Keratinocyte (primary cell): ENCODE measurements at regions not wholly inside any gene's neighbourhood (a gene's known extent, or its start where the extent isn't known, plus 50 kb on each side); places are given as distances from the start of the nearest gene placed in this dataset.

Experiments
- DNase-seq: peaks from one replicate; pipeline ENCODE4 v3.0.0-alpha.2; 2011; ENCODE audit warnings: low read depth, missing footprints, low spot score
- FAIRE-seq: peaks from 2 replicates; lab custom pipeline; 2011; peaks lifted over from hg19 to GRCh38; lab: Jason Lieb, UNC
- H2AFZ ChIP-seq: 2 replicates; pipeline ENCODE4 v1.6.0; 2012; ENCODE audit warnings: low read length, control low read depth, inconsistent platforms; ENCODE audit not compliant: control insufficient read depth
- H3K27ac ChIP-seq: 2 replicates; pipeline ENCODE4 v1.5.1; 2011; ENCODE audit warnings: low read length; ENCODE audit not compliant: control insufficient read depth, insufficient read depth
- H3K27me3 ChIP-seq: 3 replicates; pipeline ENCODE4 v1.6.0; 2011; ENCODE audit warnings: low read length; ENCODE audit not compliant: control insufficient read depth, insufficient read depth; ENCODE audit errors: extremely low read depth
- H3K36me3 ChIP-seq, 2 experiments: 2 replicates in 1 of 2; 3 replicates in 1 of 2; pipeline ENCODE4 v1.5.1; 2011; ENCODE audit warnings: low read length in 2 of 2, mild to moderate bottlenecking in 1 of 2; ENCODE audit not compliant: control insufficient read depth in 2 of 2, insufficient read depth in 2 of 2; ENCODE audit errors: extremely low read depth in 1 of 2
- H3K4me1 ChIP-seq: 3 replicates; pipeline ENCODE4 v1.5.1; 2011; ENCODE audit warnings: low read length; ENCODE audit not compliant: control insufficient read depth, insufficient read depth; ENCODE audit errors: extremely low read depth
- H3K4me2 ChIP-seq: 3 replicates; pipeline ENCODE4 v1.6.0; 2011; ENCODE audit warnings: low read depth, low read length; ENCODE audit not compliant: control insufficient read depth, insufficient read depth; ENCODE audit errors: extremely low read depth
- H3K4me3 ChIP-seq, 3 experiments: fragments of 200-600 bp in 1 of 3; sonication (generic) in 1 of 3; 2 replicates in 2 of 3; 3 replicates in 1 of 3; pipeline ENCODE4 v1.5.1; 2011 to 2016; ENCODE audit warnings: low read length in 3 of 3, mild to moderate bottlenecking in 3 of 3, control low read depth in 2 of 3, inconsistent platforms in 1 of 3, low read depth in 1 of 3, mixed read lengths in 1 of 3, mixed run types in 1 of 3, moderate library complexity in 1 of 3; ENCODE audit not compliant: control insufficient read depth in 2 of 3, insufficient read depth in 2 of 3; ENCODE audit errors: extremely low read depth in 1 of 3
- H3K79me2 ChIP-seq: 2 replicates; pipeline ENCODE4 v1.6.0; 2012; ENCODE audit warnings: low read length; ENCODE audit not compliant: control insufficient read depth, insufficient read depth
- H3K9ac ChIP-seq: 3 replicates; pipeline ENCODE4 v1.6.0; 2011; ENCODE audit warnings: low read length; ENCODE audit not compliant: control insufficient read depth, insufficient read depth; ENCODE audit errors: extremely low read depth
- H3K9me1 ChIP-seq: 3 replicates; pipeline ENCODE4 v1.6.0; 2011; ENCODE audit warnings: low read length; ENCODE audit not compliant: control insufficient read depth, insufficient read depth; ENCODE audit errors: extremely low read depth
- H3K9me3 ChIP-seq: 2 replicates; pipeline ENCODE4 v1.5.1; 2012; ENCODE audit warnings: low read depth, low read length; ENCODE audit not compliant: control insufficient read depth
- H4K20me1 ChIP-seq: 3 replicates; pipeline ENCODE4 v1.6.0; 2011; ENCODE audit warnings: low read length; ENCODE audit not compliant: control insufficient read depth, insufficient read depth; ENCODE audit errors: extremely low read depth
- EZH2 ChIP-seq: IDR thresholded peaks from one replicate; pipeline ENCODE4 v1.6.1; 2012; ENCODE audit warnings: inconsistent platforms, mild to moderate bottlenecking, low read length, moderate library complexity
- dilution Hi-C: fragments of 300-500 bp; cut with MboI; formaldehyde crosslinking; loops from one replicate; pipeline ENCODE4 v1.7.0; 2020; ENCODE audit warnings: low sequenced_read_pairs; ENCODE audit not compliant: extremely low pct_ligation_motif_present
- TF ChIP-seq, protein P1 (sequence below), 3 experiments: IDR thresholded peaks in 1 of 3; conservative IDR thresholded peaks in 1 of 3; optimal IDR thresholded peaks in 1 of 3; 2 replicates in 2 of 3; 3 replicates in 1 of 3; pipeline versions ENCODE3 to v1.5.1; 2011; ENCODE audit warnings: low read length in 3 of 3, mild to moderate bottlenecking in 3 of 3, moderate library complexity in 2 of 3, control low read depth in 1 of 3, inconsistent platforms in 1 of 3; ENCODE audit not compliant: insufficient read depth in 2 of 3; ENCODE audit errors: extremely low read depth in 1 of 3

DNA sequence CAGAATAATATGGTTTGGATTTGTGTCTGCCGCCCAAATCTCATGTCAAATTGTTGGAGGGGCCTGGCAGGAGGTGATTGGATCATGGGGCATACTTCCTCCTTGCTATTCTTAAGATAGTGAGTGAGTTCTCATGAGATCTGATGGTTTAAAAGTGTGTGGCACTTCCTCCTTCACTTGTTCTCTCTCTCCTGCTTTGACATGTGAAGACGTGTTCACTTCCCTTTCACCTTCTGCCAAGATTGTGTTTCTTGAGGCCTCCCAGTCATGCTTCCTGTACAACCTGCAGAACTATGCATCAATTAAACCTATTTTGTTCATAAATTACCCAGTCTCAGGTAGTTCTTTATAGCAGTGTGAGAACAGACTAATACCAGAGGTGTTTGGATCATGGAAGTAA lies 325.7 kb upstream of the GIMD1 start:
- Histone ChIP-seq H2AFZ (peak overlapping the region; percentile 68), H4K20me1 (no peaks in the 10 kb centered on the region), H3K79me2 (no peaks in the 10 kb centered on the region), H3K9ac (no peak overlapping the region), H3K4me2 (peak overlapping the region; percentile 10), H3K9me1 (no peaks in the 10 kb centered on the region), H3K27me3 (no peaks in the 10 kb centered on the region), H3K27ac (no peak overlapping the region), H3K9me3 (peaks cover 4% of the 10 kb centered on the region), H3K4me3 (no peak overlapping the region), H3K4me1 (peaks cover 6% of the 10 kb centered on the region), H3K36me3 (no peaks in the 10 kb centered on the region)
- DNase-seq (no peak), FAIRE-seq (peak; percentile 87)
- no peak for TF ChIP-seq EZH2
- TF ChIP-seq, protein P1, sequence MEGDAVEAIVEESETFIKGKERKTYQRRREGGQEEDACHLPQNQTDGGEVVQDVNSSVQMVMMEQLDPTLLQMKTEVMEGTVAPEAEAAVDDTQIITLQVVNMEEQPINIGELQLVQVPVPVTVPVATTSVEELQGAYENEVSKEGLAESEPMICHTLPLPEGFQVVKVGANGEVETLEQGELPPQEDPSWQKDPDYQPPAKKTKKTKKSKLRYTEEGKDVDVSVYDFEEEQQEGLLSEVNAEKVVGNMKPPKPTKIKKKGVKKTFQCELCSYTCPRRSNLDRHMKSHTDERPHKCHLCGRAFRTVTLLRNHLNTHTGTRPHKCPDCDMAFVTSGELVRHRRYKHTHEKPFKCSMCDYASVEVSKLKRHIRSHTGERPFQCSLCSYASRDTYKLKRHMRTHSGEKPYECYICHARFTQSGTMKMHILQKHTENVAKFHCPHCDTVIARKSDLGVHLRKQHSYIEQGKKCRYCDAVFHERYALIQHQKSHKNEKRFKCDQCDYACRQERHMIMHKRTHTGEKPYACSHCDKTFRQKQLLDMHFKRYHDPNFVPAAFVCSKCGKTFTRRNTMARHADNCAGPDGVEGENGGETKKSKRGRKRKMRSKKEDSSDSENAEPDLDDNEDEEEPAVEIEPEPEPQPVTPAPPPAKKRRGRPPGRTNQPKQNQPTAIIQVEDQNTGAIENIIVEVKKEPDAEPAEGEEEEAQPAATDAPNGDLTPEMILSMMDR (optimal IDR thresholded peaks at IDR 0.05 in 1 of 3, IDR thresholded peaks at IDR 0.05 in 1 of 3, conservative IDR thresholded peaks at IDR 0.05 in 1 of 3; ENCODE audit: extremely low read depth in 1 of 3, insufficient read depth in 2 of 3, low read length in 3 of 3) = no peak
- dilution Hi-C loops = no loop called here

DNA sequence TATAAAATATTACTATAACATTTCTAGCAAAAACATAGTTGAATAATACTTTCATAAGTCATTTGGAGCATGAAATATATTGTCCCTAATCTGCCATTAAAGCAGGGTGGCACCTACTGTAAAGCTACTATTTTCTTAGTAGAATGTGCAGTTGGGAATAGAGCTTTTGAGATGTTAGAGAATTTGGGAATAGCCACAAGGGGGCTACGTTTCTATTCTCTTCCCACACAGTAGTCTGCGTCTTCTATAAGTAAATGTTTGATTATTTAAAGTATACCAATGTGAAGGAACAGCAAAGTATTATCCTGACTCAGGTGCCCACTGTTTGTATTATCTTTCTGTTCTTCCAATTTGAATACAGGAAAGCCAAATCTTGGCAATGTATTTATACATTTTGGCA lies 323.2 kb upstream of the GIMD1 start:
- Histone ChIP-seq H3K9ac (no peak overlapping the region), H3K9me1 (no peaks in the 10 kb centered on the region), H3K27ac (no peak overlapping the region), H4K20me1 (no peaks in the 10 kb centered on the region), H3K4me2 (no peak overlapping the region), H3K4me3 (no peak overlapping the region), H3K79me2 (no peaks in the 10 kb centered on the region), H3K36me3 (no peaks in the 10 kb centered on the region), H3K27me3 (no peaks in the 10 kb centered on the region), H3K9me3 (peaks cover 4% of the 10 kb centered on the region), H3K4me1 (peaks cover 6% of the 10 kb centered on the region), H2AFZ (no peak overlapping the region)
- dilution Hi-C loops = no loop called here
- no peak for TF ChIP-seq EZH2
- TF ChIP-seq, protein P1 (optimal IDR thresholded peaks at IDR 0.05 in 1 of 3, IDR thresholded peaks at IDR 0.05 in 1 of 3, conservative IDR thresholded peaks at IDR 0.05 in 1 of 3; ENCODE audit: extremely low read depth in 1 of 3, insufficient read depth in 2 of 3, low read length in 3 of 3) = no peak
- FAIRE-seq = no peak
- DNase-seq = no peak
